HCT116 (cell line): ENCODE measurements at regions not wholly inside any gene's neighbourhood (a gene's known extent, or its start where the extent isn't known, plus 50 kb on each side); places are given as distances from the start of the nearest gene placed in this dataset.

Experiments
- ATF3 ChIP-seq: IDR thresholded peaks from 2 replicates; pipeline ENCODE4 v1.6.1; 2012
- CEBPB ChIP-seq: IDR thresholded peaks from 2 replicates; pipeline ENCODE4 v1.6.1; 2012; ENCODE audit warnings: low read depth
- CTCF ChIP-seq, 3 experiments: fragments of 200-600 bp in 1 of 3; sonication (generic) in 1 of 3; IDR thresholded peaks in 2 of 3; conservative IDR thresholded peaks in 1 of 3; 2 replicates each; pipeline ENCODE4 v1.5.1; 2012 to 2017; ENCODE audit warnings: low read depth in 2 of 3, low read length in 2 of 3, antibody characterized with exemption in 1 of 3, borderline replicate concordance in 1 of 3, control low read depth in 1 of 3, mild to moderate bottlenecking in 1 of 3, mixed read lengths in 1 of 3, mixed run types in 1 of 3, moderate library complexity in 1 of 3; ENCODE audit not compliant: insufficient read depth in 1 of 3
- ELF1 ChIP-seq: IDR thresholded peaks from 2 replicates; pipeline ENCODE4 v1.6.1; 2012; ENCODE audit warnings: low read depth, borderline replicate concordance
- EZH2phosphoT487 ChIP-seq: fragments of 200-600 bp; IDR thresholded peaks from 2 replicates; pipeline ENCODE4 v1.6.1; 2018; ENCODE audit warnings: antibody characterized with exemption, borderline replicate concordance
- JUND ChIP-seq: IDR thresholded peaks from 2 replicates; pipeline ENCODE4 v1.6.1; 2012
- MAX ChIP-seq: IDR thresholded peaks from 2 replicates; pipeline ENCODE4 v1.6.1; 2012
- POLR2A ChIP-seq: IDR thresholded peaks from 2 replicates; pipeline ENCODE4 v1.7.0; 2011; ENCODE audit warnings: borderline replicate concordance; ENCODE audit not compliant: insufficient read depth, insufficient read length; ENCODE audit errors: extremely low read depth
- POLR2AphosphoS5 ChIP-seq: IDR thresholded peaks from 2 replicates; pipeline ENCODE4 v1.6.1; 2011; ENCODE audit warnings: mild to moderate bottlenecking, low read depth, low read length, moderate library complexity
- REST ChIP-seq: IDR thresholded peaks from 2 replicates; pipeline ENCODE4 v1.6.1; 2012; ENCODE audit warnings: low read depth
- TCF7L2 ChIP-seq: IDR thresholded peaks from 2 replicates; pipeline ENCODE4 v1.7.0; 2011; ENCODE audit warnings: borderline replicate concordance, inconsistent platforms; ENCODE audit not compliant: insufficient read depth, insufficient read length; ENCODE audit errors: extremely low read depth
- YY1 ChIP-seq: IDR thresholded peaks from 2 replicates; pipeline ENCODE4 v1.6.1; 2011; ENCODE audit warnings: low read length, low read depth, moderate library complexity, mild to moderate bottlenecking; ENCODE audit not compliant: insufficient replicate concordance; ENCODE audit errors: extremely low read depth

GRCh38 chr2:128442891-128443302 lies 124.2 kb upstream of the HS6ST1 start:
- TF ChIP-seq CTCF (IDR thresholded peaks at IDR 0.05 in 2 of 3, conservative IDR thresholded peaks at IDR 0.05 in 1 of 3; ENCODE audit: borderline replicate concordance in 1 of 3, insufficient read depth in 1 of 3, low read depth in 2 of 3, low read length in 2 of 3) (no peak), POLR2AphosphoS5 (no peak), YY1 (no peak), TCF7L2 (no peak), POLR2A (no peak), REST (no peak), MAX (no peak), EZH2phosphoT487 (no peak), JUND (no peak), ELF1 (no peak), ATF3 (no peak), CEBPB (no peak)
